ENCODE measurements at regions not wholly inside any gene's neighbourhood (a gene's known extent, or its start where the extent isn't known, plus 50 kb on each side); places are given as distances from the start of the nearest gene placed in this dataset.

- H3K27ac ChIP-seq: no peak overlapping the region
- H3K4me3 ChIP-seq: no peak overlapping the region
- H3K36me3 ChIP-seq: no peaks in the 10 kb centered on the region
- TF ChIP-seq CTCF (IDR thresholded peaks at IDR 0.05; ENCODE audit: low read depth, low read length): no peak
- no peaks in the 10 kb centered on the region for H3K9me3 ChIP-seq (ENCODE audit: low read depth)
- DNase-seq (ENCODE audit: low read depth in 1 of 2, low spot score in 1 of 2): no peak
- no peaks in the 10 kb centered on the region for H3K4me1 ChIP-seq (ENCODE audit: low read depth)
- H3K27me3 ChIP-seq: no peaks in the 10 kb centered on the region
Measured at GRCh38 chr4:116899561-116899960, 185.8 kb downstream of the TRAM1L1 start.

- Histone ChIP-seq H3K9me3 (ENCODE audit: low read depth) (no peaks in the 10 kb centered on the region), H3K4me1 (ENCODE audit: low read depth) (no peaks in the 10 kb centered on the region), H3K36me3 (no peaks in the 10 kb centered on the region), H3K27me3 (no peaks in the 10 kb centered on the region), H3K4me3 (no peak overlapping the region), H3K27ac (no peak overlapping the region)
- no peak for TF ChIP-seq CTCF (IDR thresholded peaks at IDR 0.05; ENCODE audit: low read depth, low read length)
- no peak for DNase-seq (ENCODE audit: low read depth in 1 of 2, low spot score in 1 of 2)
Measured at GRCh38 chr4:116885579-116885978, 199.8 kb downstream of the TRAM1L1 start.

- Histone ChIP-seq H3K27ac (no peak overlapping the region), H3K36me3 (no peaks in the 10 kb centered on the region), H3K9me3 (ENCODE audit: low read depth) (no peaks in the 10 kb centered on the region), H3K4me3 (no peak overlapping the region), H3K27me3 (no peaks in the 10 kb centered on the region), H3K4me1 (ENCODE audit: low read depth) (no peaks in the 10 kb centered on the region)
- no peak for TF ChIP-seq CTCF (IDR thresholded peaks at IDR 0.05; ENCODE audit: low read depth, low read length)
- DNase-seq (ENCODE audit: low read depth in 1 of 2, low spot score in 1 of 2): no peak
Measured at GRCh38 chr4:116882503-116882902, 202.9 kb downstream of the TRAM1L1 start.

- no peak for TF ChIP-seq CTCF (IDR thresholded peaks at IDR 0.05; ENCODE audit: low read depth, low read length)
- H3K9me3 ChIP-seq (ENCODE audit: low read depth): no peaks in the 10 kb centered on the region
- H3K4me1 ChIP-seq (ENCODE audit: low read depth): no peaks in the 10 kb centered on the region
- H3K27me3 ChIP-seq: no peaks in the 10 kb centered on the region
- H3K36me3 ChIP-seq: no peaks in the 10 kb centered on the region
- no peak for DNase-seq (ENCODE audit: low read depth in 1 of 2, low spot score in 1 of 2)
- no peak overlapping the region for H3K4me3 ChIP-seq
- H3K27ac ChIP-seq: no peak overlapping the region
Measured at GRCh38 chr4:116881077-116881476, 204.3 kb downstream of the TRAM1L1 start.

GRCh38 chr4:116880625-116881024, 204.8 kb downstream of the TRAM1L1 start:
- no peak for TF ChIP-seq CTCF (IDR thresholded peaks at IDR 0.05; ENCODE audit: low read depth, low read length)
- Histone ChIP-seq H3K36me3 (no peaks in the 10 kb centered on the region), H3K4me3 (no peak overlapping the region), H3K27ac (no peak overlapping the region), H3K27me3 (no peaks in the 10 kb centered on the region), H3K9me3 (ENCODE audit: low read depth) (no peaks in the 10 kb centered on the region), H3K4me1 (ENCODE audit: low read depth) (no peaks in the 10 kb centered on the region)
- no peak for DNase-seq (ENCODE audit: low read depth in 1 of 2, low spot score in 1 of 2)

GRCh38 chr4:116878280-116878679, 207.1 kb downstream of the TRAM1L1 start:
- H3K27ac ChIP-seq: no peak overlapping the region
- no peaks in the 10 kb centered on the region for H3K4me1 ChIP-seq (ENCODE audit: low read depth)
- no peaks in the 10 kb centered on the region for H3K36me3 ChIP-seq
- H3K27me3 ChIP-seq: no peaks in the 10 kb centered on the region
- H3K4me3 ChIP-seq: no peak overlapping the region
- TF ChIP-seq CTCF (IDR thresholded peaks at IDR 0.05; ENCODE audit: low read depth, low read length): no peak
- H3K9me3 ChIP-seq (ENCODE audit: low read depth): no peaks in the 10 kb centered on the region
- no peak for DNase-seq (ENCODE audit: low read depth in 1 of 2, low spot score in 1 of 2)
